Panc1 (cell line): ENCODE measurements at regions not wholly inside any gene's neighbourhood (a gene's known extent, or its start where the extent isn't known, plus 50 kb on each side); places are given as distances from the start of the nearest gene placed in this dataset.

Experiments
- ATAC-seq: fragments of 200-7000 bp; cut with Tn5 transposase; 2 replicates; pipeline ENCODE4 v1.9.1; 2020; ENCODE audit warnings: mild to moderate bottlenecking, moderate library complexity
- BruUV-seq: library from RNA; stranded (reverse); fragments of 400-500 nt; replicated peaks from 2 replicates; lab custom pipeline; 2021; lab: Mats Ljungman, UMichigan
- CTCF ChIA-PET: fragments of 300-600 bp; sonication (Branson Sonifier 250); formaldehyde crosslinking; loops from one replicate; lab custom pipeline; 2022; ENCODE audit warnings: antibody characterized with exemption; lab: Charles Lee
- POLR2A ChIA-PET: fragments of 300-600 bp; sonication (Branson Sonifier 250); formaldehyde crosslinking; loops from one replicate; lab custom pipeline; 2022; ENCODE audit warnings: antibody characterized with exemption; lab: Charles Lee
- DNase-seq: peaks from one replicate; pipeline ENCODE4 v3.0.0-alpha.2; 2010; ENCODE audit warnings: low read depth, low spot score
- H3K27ac ChIP-seq: 2 replicates; pipeline ENCODE4 v1.5.1; 2011; ENCODE audit warnings: mild to moderate bottlenecking, low read length, inconsistent platforms
- H3K27me3 ChIP-seq: fragments of 200-500 bp; sonication (Bioruptor generic); 2 replicates; pipeline ENCODE4 v1.6.0; 2014; ENCODE audit warnings: low read length, inconsistent platforms; ENCODE audit not compliant: control insufficient read depth, insufficient read depth
- H3K36me3 ChIP-seq: fragments of 200-500 bp; sonication (Bioruptor generic); 2 replicates; pipeline ENCODE4 v1.5.1; 2014; ENCODE audit warnings: inconsistent platforms, mild to moderate bottlenecking, low read length, moderate library complexity; ENCODE audit not compliant: control insufficient read depth, insufficient read depth
- H3K4me1 ChIP-seq: 2 replicates; pipeline ENCODE4 v1.5.1; 2011; ENCODE audit warnings: inconsistent platforms, mild to moderate bottlenecking, low read length, moderate library complexity; ENCODE audit not compliant: control insufficient read depth, insufficient read depth
- H3K4me3 ChIP-seq, 2 experiments: 2 replicates each; pipeline ENCODE4 v1.5.1; 2011 to 2012; ENCODE audit warnings: low read depth in 2 of 2, low read length in 2 of 2, mild to moderate bottlenecking in 2 of 2, inconsistent platforms in 1 of 2, moderate library complexity in 1 of 2
- H3K9me3 ChIP-seq: fragments of 200-500 bp; sonication (Bioruptor generic); 2 replicates; pipeline ENCODE4 v1.5.1; 2014; ENCODE audit warnings: low read depth, mild to moderate bottlenecking, inconsistent platforms, low read length, moderate library complexity; ENCODE audit not compliant: control insufficient read depth, insufficient read depth
- POLR2AphosphoS5 ChIP-seq: IDR thresholded peaks from 2 replicates; pipeline ENCODE4 v1.6.1; 2012; ENCODE audit warnings: mild to moderate bottlenecking, low read depth, low read length, moderate library complexity
- SIN3A ChIP-seq: IDR thresholded peaks from 2 replicates; pipeline ENCODE4 v1.6.1; 2012; ENCODE audit warnings: low read depth, mild to moderate bottlenecking, low read length, moderate library complexity, borderline replicate concordance; ENCODE audit not compliant: insufficient read depth
- TCF7L2 ChIP-seq: IDR thresholded peaks from 2 replicates; pipeline ENCODE4 v1.6.1; 2011; ENCODE audit warnings: mild to moderate bottlenecking, low read depth, low read length, inconsistent platforms
- in situ Hi-C: cut with HindIII; loops from 2 replicates; pipeline ENCODE4 v1.10.0; 2016; ENCODE audit warnings: low sequenced_read_pairs, low pct_unique_long_range_greater_than_20kb
- intact Hi-C: fragments of 100-400 bp; cut with micrococcal nuclease; formaldehyde crosslinking; loops from one replicate; pipeline ENCODE4 v1.10.0; 2022; ENCODE audit not compliant: unreplicated experiment
- TF ChIP-seq, protein P1 (sequence below), 2 experiments: IDR thresholded peaks; 2 replicates each; pipeline ENCODE4 v1.6.1; 2011 to 2012; ENCODE audit warnings: low read depth in 2 of 2, control low read depth in 1 of 2, low read length in 1 of 2, mild to moderate bottlenecking in 1 of 2, moderate library complexity in 1 of 2; ENCODE audit not compliant: insufficient read depth in 1 of 2
- TF ChIP-seq, protein P2 (sequence below): fragments of 450-650 bp; IDR thresholded peaks from 2 replicates; pipeline ENCODE4 v1.5.1; 2017; ENCODE audit warnings: mild to moderate bottlenecking

DNA sequence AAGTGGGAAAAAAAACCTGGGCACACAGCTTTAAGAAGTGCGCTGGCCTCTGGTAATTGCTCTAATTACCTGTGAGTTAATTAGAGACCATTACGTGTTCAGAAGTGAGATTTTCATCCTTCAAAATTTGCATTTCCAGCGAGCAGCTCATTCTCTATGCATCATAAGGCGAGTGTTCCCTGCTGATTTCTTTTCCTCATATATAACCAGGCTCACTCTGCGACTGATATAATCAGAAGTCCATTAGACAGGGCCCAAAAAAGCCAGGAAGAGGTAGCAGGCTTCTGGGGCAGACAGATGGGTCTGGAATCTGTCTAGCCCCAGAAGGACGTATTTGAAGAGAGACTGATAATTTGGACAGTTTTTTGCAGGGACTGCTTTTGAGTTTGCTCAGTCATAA lies 158.7 kb downstream of the MTHFS start:
- no peaks in the 10 kb centered on the region for H3K4me1 ChIP-seq
- in situ Hi-C loops (no loop called here), intact Hi-C loops (no loop called here)
- no TSS peak for BruUV-seq
- TF ChIP-seq POLR2AphosphoS5 (no peak), SIN3A (no peak), TCF7L2 (no peak)
- TF ChIP-seq, protein P1, sequence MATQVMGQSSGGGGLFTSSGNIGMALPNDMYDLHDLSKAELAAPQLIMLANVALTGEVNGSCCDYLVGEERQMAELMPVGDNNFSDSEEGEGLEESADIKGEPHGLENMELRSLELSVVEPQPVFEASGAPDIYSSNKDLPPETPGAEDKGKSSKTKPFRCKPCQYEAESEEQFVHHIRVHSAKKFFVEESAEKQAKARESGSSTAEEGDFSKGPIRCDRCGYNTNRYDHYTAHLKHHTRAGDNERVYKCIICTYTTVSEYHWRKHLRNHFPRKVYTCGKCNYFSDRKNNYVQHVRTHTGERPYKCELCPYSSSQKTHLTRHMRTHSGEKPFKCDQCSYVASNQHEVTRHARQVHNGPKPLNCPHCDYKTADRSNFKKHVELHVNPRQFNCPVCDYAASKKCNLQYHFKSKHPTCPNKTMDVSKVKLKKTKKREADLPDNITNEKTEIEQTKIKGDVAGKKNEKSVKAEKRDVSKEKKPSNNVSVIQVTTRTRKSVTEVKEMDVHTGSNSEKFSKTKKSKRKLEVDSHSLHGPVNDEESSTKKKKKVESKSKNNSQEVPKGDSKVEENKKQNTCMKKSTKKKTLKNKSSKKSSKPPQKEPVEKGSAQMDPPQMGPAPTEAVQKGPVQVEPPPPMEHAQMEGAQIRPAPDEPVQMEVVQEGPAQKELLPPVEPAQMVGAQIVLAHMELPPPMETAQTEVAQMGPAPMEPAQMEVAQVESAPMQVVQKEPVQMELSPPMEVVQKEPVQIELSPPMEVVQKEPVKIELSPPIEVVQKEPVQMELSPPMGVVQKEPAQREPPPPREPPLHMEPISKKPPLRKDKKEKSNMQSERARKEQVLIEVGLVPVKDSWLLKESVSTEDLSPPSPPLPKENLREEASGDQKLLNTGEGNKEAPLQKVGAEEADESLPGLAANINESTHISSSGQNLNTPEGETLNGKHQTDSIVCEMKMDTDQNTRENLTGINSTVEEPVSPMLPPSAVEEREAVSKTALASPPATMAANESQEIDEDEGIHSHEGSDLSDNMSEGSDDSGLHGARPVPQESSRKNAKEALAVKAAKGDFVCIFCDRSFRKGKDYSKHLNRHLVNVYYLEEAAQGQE (IDR thresholded peaks at IDR 0.05; ENCODE audit: insufficient read depth in 1 of 2, low read depth in 2 of 2, low read length in 1 of 2) = no peak
- TF ChIP-seq, protein P2, sequence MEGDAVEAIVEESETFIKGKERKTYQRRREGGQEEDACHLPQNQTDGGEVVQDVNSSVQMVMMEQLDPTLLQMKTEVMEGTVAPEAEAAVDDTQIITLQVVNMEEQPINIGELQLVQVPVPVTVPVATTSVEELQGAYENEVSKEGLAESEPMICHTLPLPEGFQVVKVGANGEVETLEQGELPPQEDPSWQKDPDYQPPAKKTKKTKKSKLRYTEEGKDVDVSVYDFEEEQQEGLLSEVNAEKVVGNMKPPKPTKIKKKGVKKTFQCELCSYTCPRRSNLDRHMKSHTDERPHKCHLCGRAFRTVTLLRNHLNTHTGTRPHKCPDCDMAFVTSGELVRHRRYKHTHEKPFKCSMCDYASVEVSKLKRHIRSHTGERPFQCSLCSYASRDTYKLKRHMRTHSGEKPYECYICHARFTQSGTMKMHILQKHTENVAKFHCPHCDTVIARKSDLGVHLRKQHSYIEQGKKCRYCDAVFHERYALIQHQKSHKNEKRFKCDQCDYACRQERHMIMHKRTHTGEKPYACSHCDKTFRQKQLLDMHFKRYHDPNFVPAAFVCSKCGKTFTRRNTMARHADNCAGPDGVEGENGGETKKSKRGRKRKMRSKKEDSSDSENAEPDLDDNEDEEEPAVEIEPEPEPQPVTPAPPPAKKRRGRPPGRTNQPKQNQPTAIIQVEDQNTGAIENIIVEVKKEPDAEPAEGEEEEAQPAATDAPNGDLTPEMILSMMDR = no peak
- peaks cover 3% of the 10 kb centered on the region; the same call in 1 of the 2 replicates for H3K9me3 ChIP-seq
- no peak for DNase-seq
- H3K4me3 ChIP-seq = no peak overlapping the region
- H3K36me3 ChIP-seq = no peaks in the 10 kb centered on the region
- POLR2A ChIA-PET = no interaction called here
- no peak for ATAC-seq
- H3K27ac ChIP-seq = no peak overlapping the region
- no peaks in the 10 kb centered on the region for H3K27me3 ChIP-seq
- CTCF ChIA-PET = interaction anchor here (0.6 kb wide), 1 partner anchor 22 kb away, joined by 7 read pairs; no protein-coding TSS in a partner anchor

DNA sequence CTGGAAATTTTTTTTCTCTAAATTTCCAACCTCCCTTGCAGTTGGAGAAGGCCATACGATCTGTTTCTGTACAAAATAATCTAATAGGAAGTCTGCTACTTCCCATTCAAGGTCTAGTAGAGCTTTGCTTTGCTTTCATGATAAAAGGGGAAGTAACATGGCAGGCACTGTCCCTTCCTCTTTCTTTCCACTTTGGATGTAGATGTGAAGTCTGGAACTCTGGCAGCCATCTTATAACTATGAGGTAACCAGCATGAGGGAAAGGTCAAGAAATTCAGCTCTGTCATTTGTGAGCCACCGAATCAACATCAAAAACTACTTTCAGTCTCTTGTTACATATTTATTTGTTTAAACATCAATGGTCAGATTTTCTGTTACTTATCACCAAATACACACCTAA lies 156.3 kb downstream of the MTHFS start:
- Histone ChIP-seq H3K27ac (no peak overlapping the region), H3K27me3 (no peaks in the 10 kb centered on the region), H3K9me3 (peaks cover 3% of the 10 kb centered on the region; the same call in 1 of the 2 replicates), H3K36me3 (no peaks in the 10 kb centered on the region), H3K4me3 (no peak overlapping the region), H3K4me1 (no peaks in the 10 kb centered on the region)
- BruUV-seq = no TSS peak
- ATAC-seq = no peak
- ChIA-PET POLR2A (no interaction called here), CTCF (no interaction called here)
- intact Hi-C loops = no loop called here
- in situ Hi-C loops = no loop called here
- TF ChIP-seq, protein P2 = no peak
- TF ChIP-seq TCF7L2 (no peak), SIN3A (no peak)
- DNase-seq = no peak
